Right atrium auricular region (tissue), 2 donors: ENCODE measurements at regions not wholly inside any gene's neighbourhood (a gene's known extent, or its start where the extent isn't known, plus 50 kb on each side); places are given as distances from the start of the nearest gene placed in this dataset.

Experiments used
- DNase-seq: peaks from one replicate; pipeline ENCODE4 v3.0.0-alpha.2; 2019; ENCODE audit warnings: low spot score
- H3K27ac ChIP-seq, 2 donors: fragments of 200-600 bp; sonication (generic); 1 replicate in 1 of 2; 2 replicates in 1 of 2; pipeline ENCODE4 v1.5.1; 2016 to 2019
- H3K27me3 ChIP-seq, 2 donors: fragments of 200-600 bp; sonication (generic); one replicate each; pipeline versions ENCODE4 v1.5.1 to v1.6.0; 2017 to 2019
- H3K36me3 ChIP-seq: fragments of 200-600 bp; sonication (generic); one replicate; pipeline ENCODE4 v1.5.1; 2016
- H3K4me1 ChIP-seq, 2 donors: fragments of 200-600 bp; sonication (generic); one replicate each; pipeline versions ENCODE4 v1.5.1 to v1.6.0; 2017 to 2019
- H3K4me3 ChIP-seq, 2 donors: fragments of 200-600 bp; sonication (generic); 1 replicate in 1 of 2; 2 replicates in 1 of 2; pipeline ENCODE4 v1.5.1; 2017 to 2019; ENCODE audit warnings: mild to moderate bottlenecking in 1 of 2, moderate library complexity in 1 of 2
- H3K9me3 ChIP-seq, 2 donors: fragments of 200-600 bp; sonication (generic); one replicate each; pipeline ENCODE4 v1.5.1; 2019
- TF ChIP-seq, protein P1 (sequence below), 2 donors: fragments of 200-600 bp; sonication (generic); IDR thresholded peaks; one replicate each; pipeline ENCODE4 v1.5.1; 2019; ENCODE audit warnings: antibody characterized with exemption in 2 of 2

DNA sequence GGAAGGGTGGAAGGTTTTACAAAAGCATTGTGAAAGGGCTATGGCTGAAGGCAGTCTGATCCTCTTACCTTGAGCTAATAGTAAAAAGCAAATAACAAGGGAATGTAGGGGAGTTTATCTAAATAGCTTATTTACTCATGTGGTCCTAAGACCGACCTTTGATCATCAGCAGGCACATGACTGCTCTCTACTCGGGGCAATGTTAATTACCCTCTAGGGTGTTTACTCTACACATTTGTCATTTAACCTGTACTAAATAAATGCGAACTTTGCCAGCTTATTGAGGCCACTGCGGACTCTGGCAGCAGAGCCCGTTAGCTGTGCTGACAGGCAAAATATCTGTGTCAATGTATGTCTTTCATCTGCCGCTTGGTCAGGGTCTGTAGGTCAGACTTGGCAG lies 768.3 kb upstream of the ATXN7L3B start:
- no peaks in the 10 kb centered on the region for H3K4me1 ChIP-seq
- no peaks in the 10 kb centered on the region for H3K27me3 ChIP-seq
- H3K4me3 ChIP-seq, result no peak overlapping the region
- no peaks in the 10 kb centered on the region for H3K36me3 ChIP-seq
- H3K27ac ChIP-seq, result no peak overlapping the region
- DNase-seq, result no peak
- peaks cover 0 to 6% of the 10 kb centered on the region in 2 donors for H3K9me3 ChIP-seq
- TF ChIP-seq, protein P1, sequence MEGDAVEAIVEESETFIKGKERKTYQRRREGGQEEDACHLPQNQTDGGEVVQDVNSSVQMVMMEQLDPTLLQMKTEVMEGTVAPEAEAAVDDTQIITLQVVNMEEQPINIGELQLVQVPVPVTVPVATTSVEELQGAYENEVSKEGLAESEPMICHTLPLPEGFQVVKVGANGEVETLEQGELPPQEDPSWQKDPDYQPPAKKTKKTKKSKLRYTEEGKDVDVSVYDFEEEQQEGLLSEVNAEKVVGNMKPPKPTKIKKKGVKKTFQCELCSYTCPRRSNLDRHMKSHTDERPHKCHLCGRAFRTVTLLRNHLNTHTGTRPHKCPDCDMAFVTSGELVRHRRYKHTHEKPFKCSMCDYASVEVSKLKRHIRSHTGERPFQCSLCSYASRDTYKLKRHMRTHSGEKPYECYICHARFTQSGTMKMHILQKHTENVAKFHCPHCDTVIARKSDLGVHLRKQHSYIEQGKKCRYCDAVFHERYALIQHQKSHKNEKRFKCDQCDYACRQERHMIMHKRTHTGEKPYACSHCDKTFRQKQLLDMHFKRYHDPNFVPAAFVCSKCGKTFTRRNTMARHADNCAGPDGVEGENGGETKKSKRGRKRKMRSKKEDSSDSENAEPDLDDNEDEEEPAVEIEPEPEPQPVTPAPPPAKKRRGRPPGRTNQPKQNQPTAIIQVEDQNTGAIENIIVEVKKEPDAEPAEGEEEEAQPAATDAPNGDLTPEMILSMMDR (IDR thresholded peaks at IDR 0.05), result no peak

DNA sequence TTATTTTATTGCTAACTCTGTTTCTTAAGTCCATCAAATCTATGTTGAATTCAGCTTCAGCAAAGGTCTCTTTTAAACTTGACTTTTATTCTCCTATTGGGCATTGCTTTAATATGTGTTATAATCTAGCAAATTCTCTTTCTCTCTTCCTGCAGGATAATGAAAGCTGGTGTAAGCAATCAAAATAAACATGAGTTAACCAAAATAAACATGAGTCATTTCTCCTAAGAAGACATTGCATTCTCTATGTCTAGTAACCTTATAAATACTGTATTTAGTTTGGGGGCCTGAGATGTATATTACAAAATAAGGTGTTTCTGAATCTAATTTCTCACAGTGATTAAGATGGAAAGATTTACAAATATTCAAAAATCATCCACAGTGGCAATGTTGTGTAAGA lies 739.1 kb upstream of the ATXN7L3B start:
- DNase-seq, result no peak
- peaks cover 0 to 9% of the 10 kb centered on the region in 2 donors for H3K9me3 ChIP-seq
- TF ChIP-seq, protein P1 (IDR thresholded peaks at IDR 0.05), result no peak

DNA sequence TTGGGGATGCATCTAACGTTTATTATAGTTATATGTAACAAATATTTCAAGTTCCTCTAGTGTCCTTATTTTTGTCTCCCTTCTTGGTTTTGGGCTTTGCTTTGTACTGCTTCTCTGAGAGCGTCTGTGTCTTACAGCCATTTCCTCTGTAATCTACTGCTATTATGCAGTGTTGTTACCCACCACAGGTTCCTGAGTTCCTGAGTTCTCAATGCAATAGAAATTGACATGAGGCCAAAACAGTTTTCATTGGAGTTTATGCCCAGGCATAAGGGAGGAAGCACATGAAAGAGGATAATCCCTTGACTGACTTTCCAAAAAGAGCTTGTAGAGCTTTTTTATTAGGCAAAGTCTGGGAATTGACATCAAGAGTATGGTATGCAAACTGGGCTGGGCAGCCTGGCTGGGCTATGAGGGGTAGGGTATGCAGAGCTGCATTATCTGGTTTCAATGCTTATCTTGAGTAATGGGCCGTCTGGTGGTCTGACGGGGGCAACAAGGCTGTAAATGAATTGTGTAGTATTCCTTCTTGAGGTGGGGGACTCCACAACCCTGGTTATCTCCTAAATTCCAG lies 722.5 kb upstream of the ATXN7L3B start:
- Histone ChIP-seq H3K36me3 (no peaks in the 10 kb centered on the region), H3K4me3 (no peak overlapping the region)
- TF ChIP-seq, protein P1 (IDR thresholded peaks at IDR 0.05), result no peak

More for the DNA sequence above, 739.1 kb upstream of the ATXN7L3B start:
- H3K36me3 ChIP-seq, result no peaks in the 10 kb centered on the region
- H3K4me1 ChIP-seq, result no peaks in the 10 kb centered on the region
- H3K27ac ChIP-seq, result no peak overlapping the region
- H3K27me3 ChIP-seq, result no peaks in the 10 kb centered on the region
- no peak overlapping the region for H3K4me3 ChIP-seq

DNA sequence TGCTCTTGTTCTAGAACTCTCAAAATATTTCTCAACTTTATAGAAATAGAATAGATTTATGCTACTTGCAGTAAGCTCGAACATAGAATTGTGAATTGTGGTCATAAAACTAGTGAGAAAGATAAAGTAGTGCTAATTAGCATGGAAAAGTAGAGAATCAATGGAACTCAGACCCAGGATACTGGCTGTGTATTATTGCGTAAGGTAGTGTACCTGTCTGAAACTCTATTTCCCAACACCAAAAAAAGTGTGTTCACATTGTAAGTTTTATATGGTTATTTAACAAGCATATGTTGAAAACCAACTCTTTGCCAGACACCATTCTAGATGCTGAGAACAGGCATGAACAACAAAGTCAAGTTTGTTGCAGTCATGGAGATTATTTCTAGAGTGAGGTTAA lies 720.5 kb upstream of the ATXN7L3B start:
- Histone ChIP-seq H3K27me3 (no peaks in the 10 kb centered on the region), H3K9me3 (no peaks in the 10 kb centered on the region), H3K4me1 (no peaks in the 10 kb centered on the region), H3K36me3 (no peaks in the 10 kb centered on the region), H3K27ac (no peak overlapping the region), H3K4me3 (no peak overlapping the region)
- TF ChIP-seq, protein P1 (IDR thresholded peaks at IDR 0.05), result no peak
- no peak for DNase-seq

More for the DNA sequence above, 722.5 kb upstream of the ATXN7L3B start:
- no peak for DNase-seq
- H3K9me3 ChIP-seq, result no peaks in the 10 kb centered on the region
- no peak overlapping the region for H3K27ac ChIP-seq
- H3K4me1 ChIP-seq, result no peaks in the 10 kb centered on the region
- no peaks in the 10 kb centered on the region for H3K27me3 ChIP-seq

DNA sequence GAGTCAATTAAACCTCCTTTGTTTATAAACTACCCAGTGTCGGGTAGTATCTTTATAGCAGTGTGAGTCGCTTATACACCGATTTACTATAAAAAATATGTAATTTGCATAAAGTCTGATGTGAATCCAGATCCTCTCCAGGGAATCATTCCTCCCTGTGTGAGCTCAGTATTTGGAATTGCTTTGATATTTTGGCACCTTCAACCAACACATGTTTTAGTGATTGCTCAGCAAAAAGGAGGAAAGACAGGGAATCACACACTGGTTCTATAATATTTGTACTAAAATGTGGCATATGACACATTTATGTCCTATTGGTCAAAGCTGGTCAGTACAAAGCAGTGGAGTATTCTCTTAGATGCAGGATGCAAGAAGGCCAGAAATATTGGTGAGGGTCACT lies 703.9 kb upstream of the ATXN7L3B start:
- TF ChIP-seq, protein P1 (IDR thresholded peaks at IDR 0.05), result no peak
- no peak for DNase-seq
- H3K27ac ChIP-seq, result no peak overlapping the region
- no peak overlapping the region for H3K4me3 ChIP-seq
- H3K27me3 ChIP-seq, result no peaks in the 10 kb centered on the region
- no peaks in the 10 kb centered on the region for H3K9me3 ChIP-seq
- no peaks in the 10 kb centered on the region for H3K36me3 ChIP-seq
- H3K4me1 ChIP-seq, result no peaks in the 10 kb centered on the region

DNA sequence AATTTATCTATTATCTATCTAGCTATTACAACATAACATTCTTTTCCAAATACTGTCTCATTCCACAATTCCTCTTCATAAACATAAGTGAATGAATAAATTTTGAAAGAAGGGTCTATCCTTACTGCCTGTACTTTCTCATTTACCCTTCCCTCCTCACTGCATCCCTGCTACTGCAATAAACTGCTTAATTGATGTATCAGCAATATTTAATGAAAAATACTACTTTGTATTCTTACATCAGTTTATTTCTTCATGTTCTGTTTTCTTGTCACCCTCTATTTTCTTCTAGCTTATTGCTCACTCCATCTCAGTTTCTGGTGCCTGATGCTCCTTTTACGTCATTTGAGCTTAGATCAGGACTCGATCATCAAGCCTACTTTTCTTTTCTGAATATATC lies 695.7 kb upstream of the ATXN7L3B start:
- Histone ChIP-seq H3K27me3 (no peaks in the 10 kb centered on the region), H3K9me3 (no peaks in the 10 kb centered on the region), H3K36me3 (no peaks in the 10 kb centered on the region), H3K4me1 (no peaks in the 10 kb centered on the region), H3K27ac (no peak overlapping the region), H3K4me3 (no peak overlapping the region)
- TF ChIP-seq, protein P1 (IDR thresholded peaks at IDR 0.05), result no peak
- DNase-seq, result no peak
